Chondrocyte (in vitro differentiated cells): ENCODE measurements at regions not wholly inside any gene's neighbourhood (a gene's known extent, or its start where the extent isn't known, plus 50 kb on each side); places are given as distances from the start of the nearest gene placed in this dataset.

Experiments
- DNase-seq: peaks from one replicate; pipeline ENCODE4 v3.0.0; 2021; ENCODE audit warnings: mixed read lengths, low spot score
- H3K27ac Mint-ChIP-seq: one replicate; pipeline ENCODE4 v1.8.0; 2021; ENCODE audit warnings: mild to moderate bottlenecking, moderate library complexity, mixed read lengths; ENCODE audit not compliant: unreplicated experiment
- H3K27me3 Mint-ChIP-seq: 2 replicates; pipeline ENCODE4 v1.8.0; 2021; ENCODE audit warnings: low read depth, mixed read lengths
- H3K36me3 Mint-ChIP-seq: 2 replicates; pipeline ENCODE4 v1.8.0; 2021; ENCODE audit warnings: low read depth, mixed read lengths
- H3K4me1 Mint-ChIP-seq: 2 replicates; pipeline ENCODE4 v1.8.0; 2021; ENCODE audit warnings: low read depth, mild to moderate bottlenecking, mixed read lengths
- H3K4me3 Mint-ChIP-seq: one replicate; pipeline ENCODE4 v1.8.0; 2021; ENCODE audit warnings: mild to moderate bottlenecking, moderate library complexity, mixed read lengths; ENCODE audit not compliant: unreplicated experiment
- H3K9me3 Mint-ChIP-seq: 2 replicates; pipeline ENCODE4 v1.8.0; 2021; ENCODE audit warnings: low read depth, mixed read lengths
- CTCF ChIP-seq: fragments of 200-600 bp; sonication (generic); IDR thresholded peaks from 2 replicates; pipeline ENCODE4 v1.5.0; 2021; ENCODE audit warnings: antibody characterized with exemption, mild to moderate bottlenecking, moderate library complexity

DNA sequence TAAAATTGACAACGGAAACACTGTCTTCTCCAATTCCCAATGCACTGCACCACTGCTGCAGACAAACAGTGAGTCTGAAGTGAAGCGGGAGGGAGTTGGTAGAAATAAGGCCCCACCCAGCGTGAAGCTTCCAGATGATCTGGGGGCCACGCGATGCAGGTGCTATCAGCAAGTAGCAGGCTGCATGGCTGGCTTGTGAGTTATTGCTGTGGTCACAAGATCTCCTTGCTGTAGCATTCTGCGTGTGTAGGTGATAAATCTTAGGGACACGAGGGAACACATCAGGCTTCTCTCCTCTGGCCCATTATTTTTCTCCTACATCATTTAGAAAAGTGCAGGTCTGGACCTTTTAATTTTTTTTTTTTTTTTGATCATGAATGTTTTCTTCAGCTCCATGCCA, 407.6 kb downstream of the TMEM114 start:
- Mint-ChIP-seq H3K4me1 (no peaks in the 10 kb centered on the region), H3K27ac (no peak overlapping the region)

GRCh38 chr16:8179615-8180014, 410.7 kb downstream of the TMEM114 start:
- Mint-ChIP-seq H3K27me3 (no peaks in the 10 kb centered on the region), H3K9me3 (peaks cover 2% of the 10 kb centered on the region), H3K27ac (no peak overlapping the region), H3K36me3 (no peaks in the 10 kb centered on the region), H3K4me3 (no peak overlapping the region), H3K4me1 (no peaks in the 10 kb centered on the region)
- no peak for TF ChIP-seq CTCF
- no peak for DNase-seq

More for the DNA sequence above, 407.6 kb downstream of the TMEM114 start:
- no peaks in the 10 kb centered on the region for H3K27me3 Mint-ChIP-seq
- no peak for DNase-seq
- no peak for TF ChIP-seq CTCF
- H3K36me3 Mint-ChIP-seq, result no peaks in the 10 kb centered on the region
- H3K9me3 Mint-ChIP-seq, result peaks cover 9% of the 10 kb centered on the region
- H3K4me3 Mint-ChIP-seq, result no peak overlapping the region

GRCh38 chr16:8178271-8178670, 412.0 kb downstream of the TMEM114 start:
- no peaks in the 10 kb centered on the region for H3K36me3 Mint-ChIP-seq
- no peak overlapping the region for H3K4me3 Mint-ChIP-seq
- no peak for TF ChIP-seq CTCF
- H3K27me3 Mint-ChIP-seq, result no peaks in the 10 kb centered on the region
- H3K27ac Mint-ChIP-seq, result no peak overlapping the region
- H3K4me1 Mint-ChIP-seq, result no peaks in the 10 kb centered on the region
- DNase-seq, result no peak
- H3K9me3 Mint-ChIP-seq, result peaks cover 2% of the 10 kb centered on the region

- H3K4me3 Mint-ChIP-seq, result no peak overlapping the region
- H3K9me3 Mint-ChIP-seq, result peaks cover 6% of the 10 kb centered on the region
- DNase-seq, result no peak
- no peak overlapping the region for H3K27ac Mint-ChIP-seq
- no peaks in the 10 kb centered on the region for H3K36me3 Mint-ChIP-seq
- no peak for TF ChIP-seq CTCF
- no peaks in the 10 kb centered on the region for H3K4me1 Mint-ChIP-seq
- no peaks in the 10 kb centered on the region for H3K27me3 Mint-ChIP-seq
Measured at GRCh38 chr16:8175411-8175810, 414.9 kb downstream of the TMEM114 start.

- TF ChIP-seq CTCF, result peak; percentile 77
- H3K27ac Mint-ChIP-seq, result no peak overlapping the region
- peaks cover 11% of the 10 kb centered on the region for H3K9me3 Mint-ChIP-seq
- no peak overlapping the region for H3K4me3 Mint-ChIP-seq
- no peaks in the 10 kb centered on the region for H3K27me3 Mint-ChIP-seq
- H3K4me1 Mint-ChIP-seq, result no peaks in the 10 kb centered on the region
- H3K36me3 Mint-ChIP-seq, result no peaks in the 10 kb centered on the region
- no peak for DNase-seq
Measured at GRCh38 chr16:8173111-8173644, 417.1 kb downstream of the TMEM114 start.
